Ishikawa (cell line): ENCODE measurements at regions not wholly inside any gene's neighbourhood (a gene's known extent, or its start where the extent isn't known, plus 50 kb on each side); places are given as distances from the start of the nearest gene placed in this dataset.

Source experiments
- CEBPB ChIP-seq: IDR thresholded peaks from 2 replicates; pipeline ENCODE4 v1.6.1; 2012
- CREB1 ChIP-seq: IDR thresholded peaks from 2 replicates; pipeline ENCODE4 v1.6.1; 2012; ENCODE audit warnings: low read depth
- EGR1 ChIP-seq: IDR thresholded peaks from 2 replicates; pipeline ENCODE4 v1.6.1; 2012
- EP300 ChIP-seq: IDR thresholded peaks from 2 replicates; pipeline ENCODE4 v1.6.1; 2012; ENCODE audit warnings: borderline replicate concordance
- FOXM1 ChIP-seq: IDR thresholded peaks from 2 replicates; pipeline ENCODE4 v1.6.1; 2012; ENCODE audit warnings: low read depth, borderline replicate concordance
- NFIC ChIP-seq: IDR thresholded peaks from 2 replicates; pipeline ENCODE4 v1.6.1; 2012
- RAD21 ChIP-seq: IDR thresholded peaks from 2 replicates; pipeline ENCODE4 v1.6.1; 2012; ENCODE audit warnings: low read depth
- REST ChIP-seq: IDR thresholded peaks from 2 replicates; pipeline ENCODE4 v1.6.1; 2012; ENCODE audit warnings: low read depth, mild to moderate bottlenecking
- TAF1 ChIP-seq: IDR thresholded peaks from 2 replicates; pipeline ENCODE4 v1.6.1; 2012; ENCODE audit warnings: low read depth, mild to moderate bottlenecking
- TCF12 ChIP-seq: IDR thresholded peaks from 2 replicates; pipeline ENCODE4 v1.6.1; 2012; ENCODE audit warnings: low read depth
- TEAD4 ChIP-seq: IDR thresholded peaks from 2 replicates; pipeline ENCODE4 v1.6.1; 2012
- USF1 ChIP-seq: IDR thresholded peaks from 2 replicates; pipeline ENCODE4 v1.6.1; 2012
- YY1 ChIP-seq: IDR thresholded peaks from 2 replicates; pipeline ENCODE4 v1.6.1; 2012; ENCODE audit warnings: low read depth
- ZBTB7A ChIP-seq: IDR thresholded peaks from 2 replicates; pipeline ENCODE4 v1.6.1; 2012; ENCODE audit warnings: low read depth
- TF ChIP-seq, protein P1 (sequence below): IDR thresholded peaks from 2 replicates; pipeline ENCODE4 v1.6.1; 2012

GRCh38 chr14:58770491-58770982 is 132.8 kb downstream of the DACT1 start:
- no peak for TF ChIP-seq FOXM1
- no peak for TF ChIP-seq USF1
- TF ChIP-seq EP300, result no peak
- TF ChIP-seq ZBTB7A, result no peak
- TF ChIP-seq REST, result no peak
- no peak for TF ChIP-seq EGR1
- no peak for TF ChIP-seq TAF1
- no peak for TF ChIP-seq YY1
- no peak for TF ChIP-seq TCF12
- TF ChIP-seq TEAD4, result no peak
- TF ChIP-seq CREB1, result no peak
- TF ChIP-seq, protein P1, sequence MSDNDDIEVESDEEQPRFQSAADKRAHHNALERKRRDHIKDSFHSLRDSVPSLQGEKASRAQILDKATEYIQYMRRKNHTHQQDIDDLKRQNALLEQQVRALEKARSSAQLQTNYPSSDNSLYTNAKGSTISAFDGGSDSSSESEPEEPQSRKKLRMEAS, result no peak
- no peak for TF ChIP-seq RAD21
- no peak for TF ChIP-seq NFIC

DNA sequence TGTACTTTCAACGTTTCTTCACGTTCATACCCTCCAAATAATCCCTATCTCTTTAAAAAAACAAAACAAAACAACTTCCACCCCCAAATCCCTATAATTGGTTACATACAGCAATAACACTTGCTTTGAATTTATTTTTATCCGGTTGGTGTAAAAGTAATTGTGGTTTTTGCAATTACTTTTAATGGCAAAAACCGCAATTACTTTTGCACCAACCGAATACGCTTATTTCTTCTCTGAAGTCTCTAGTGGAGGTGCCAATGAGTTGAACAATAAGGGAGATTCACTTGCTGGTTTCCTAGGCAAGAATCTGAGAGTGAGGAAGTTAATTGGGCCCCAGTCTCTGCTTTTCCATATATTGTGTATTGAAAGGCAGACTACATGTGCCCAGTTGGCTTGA is 133.3 kb downstream of the DACT1 start:
- TF ChIP-seq CEBPB (no peak), REST (no peak), TAF1 (no peak), NFIC (no peak), ZBTB7A (no peak), EP300 (no peak), TEAD4 (no peak), FOXM1 (no peak), USF1 (no peak), RAD21 (no peak), CREB1 (no peak), TCF12 (no peak), EGR1 (no peak), YY1 (no peak)
- TF ChIP-seq, protein P1, result no peak

DNA sequence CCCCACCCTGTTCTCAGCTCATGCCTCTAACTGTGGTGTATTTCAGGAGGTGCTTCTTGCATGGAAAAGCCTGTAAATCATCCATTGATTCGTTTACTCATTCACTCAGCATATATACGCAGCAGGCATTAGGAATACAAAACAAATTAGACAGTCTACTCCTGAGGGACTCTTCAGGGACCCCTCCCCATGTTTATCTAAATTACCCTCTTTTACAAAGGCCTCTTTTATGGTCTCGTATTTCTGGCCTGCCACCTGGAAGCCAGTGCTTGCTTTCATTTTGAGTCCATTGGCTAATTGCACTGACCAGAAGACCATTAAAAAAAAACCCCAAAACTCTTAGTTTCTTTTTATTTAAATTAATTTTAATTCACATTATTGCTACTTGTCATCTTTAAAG is 134.4 kb downstream of the DACT1 start:
- TF ChIP-seq TCF12 (no peak), ZBTB7A (no peak), CEBPB (no peak), TAF1 (no peak), NFIC (no peak), CREB1 (no peak), TEAD4 (no peak), USF1 (no peak), RAD21 (no peak), EGR1 (no peak), YY1 (no peak), REST (no peak), FOXM1 (no peak), EP300 (no peak)

GRCh38 chr14:58772794-58773620 is 135.2 kb downstream of the DACT1 start:
- no peak for TF ChIP-seq EGR1
